Muscle layer of colon (tissue), 2 donors: ENCODE measurements at regions not wholly inside any gene's neighbourhood (a gene's known extent, or its start where the extent isn't known, plus 50 kb on each side); places are given as distances from the start of the nearest gene placed in this dataset.
"Not testable (repeated sequence)": the region's sequence is repeated elsewhere in the genome, so short reads cannot be mapped to it uniquely, and the experiment has no call there.

ENCODE experiments used
- H3K27ac ChIP-seq: one replicate; pipeline ENCODE4 v1.7.0; 2013; ENCODE audit warnings: low read depth, mild to moderate bottlenecking, low read length, moderate library complexity
- H3K27me3 ChIP-seq, 2 donors: one replicate each; pipeline ENCODE4 v1.7.0; 2013; ENCODE audit warnings: low read length in 2 of 2, mild to moderate bottlenecking in 2 of 2; ENCODE audit not compliant: insufficient read depth in 2 of 2, control insufficient read depth in 1 of 2
- H3K36me3 ChIP-seq: one replicate; pipeline ENCODE4 v1.7.0; 2013; ENCODE audit warnings: mild to moderate bottlenecking, low read length; ENCODE audit not compliant: insufficient read depth
- H3K4me1 ChIP-seq: one replicate; pipeline ENCODE4 v1.7.0; 2013; ENCODE audit warnings: mild to moderate bottlenecking, low read length; ENCODE audit not compliant: insufficient read depth
- H3K4me3 ChIP-seq, 2 donors: one replicate each; pipeline ENCODE4 v1.7.0; 2013; ENCODE audit warnings: low read length in 2 of 2, low read depth in 1 of 2, mild to moderate bottlenecking in 1 of 2, moderate library complexity in 1 of 2
- H3K9ac ChIP-seq: one replicate; pipeline ENCODE4 v1.7.0; 2013; ENCODE audit warnings: low read length
- H3K9me3 ChIP-seq: one replicate; pipeline ENCODE4 v1.7.0; 2013; ENCODE audit warnings: mild to moderate bottlenecking, low read length
- donor health status: abdominal sarcoma.
- donor health status: Adenocarcinoma of cecum.

- Histone ChIP-seq H3K4me1 (peaks cover 12% of the 10 kb centered on the region), H3K9ac (no peak overlapping the region), H3K4me3 (no peak overlapping the region), H3K27me3 (no peaks in the 10 kb centered on the region), H3K36me3 (no peaks in the 10 kb centered on the region), H3K27ac (no peak overlapping the region), H3K9me3 (no peaks in the 10 kb centered on the region)
Measured at GRCh38 chr5:60495644-60496520, 204.1 kb downstream of the DEPDC1B start.

GRCh38 chr5:60494635-60495034, 205.3 kb downstream of the DEPDC1B start:
- no peak overlapping the region for H3K27ac ChIP-seq
- no peaks in the 10 kb centered on the region for H3K9me3 ChIP-seq
- H3K36me3 ChIP-seq: no peaks in the 10 kb centered on the region
- no peak overlapping the region for H3K4me3 ChIP-seq
- no peak overlapping the region for H3K9ac ChIP-seq
- H3K4me1 ChIP-seq: peaks cover 16% of the 10 kb centered on the region
- no peaks in the 10 kb centered on the region for H3K27me3 ChIP-seq

- H3K36me3 ChIP-seq: no peaks in the 10 kb centered on the region
- peaks cover 16% of the 10 kb centered on the region for H3K4me1 ChIP-seq
- no peak overlapping the region for H3K9ac ChIP-seq
- H3K27ac ChIP-seq: no peak overlapping the region
- H3K9me3 ChIP-seq: no peaks in the 10 kb centered on the region
- H3K4me3 ChIP-seq: no peak overlapping the region
- H3K27me3 ChIP-seq: no peaks in the 10 kb centered on the region
Measured at GRCh38 chr5:60494144-60494543, 205.8 kb downstream of the DEPDC1B start.

- H3K36me3 ChIP-seq: no peaks in the 10 kb centered on the region
- H3K9me3 ChIP-seq: no peaks in the 10 kb centered on the region
- H3K4me3 ChIP-seq: no peak overlapping the region
- peaks cover 12% of the 10 kb centered on the region for H3K4me1 ChIP-seq
- no peak overlapping the region for H3K9ac ChIP-seq
- H3K27me3 ChIP-seq: no peaks in the 10 kb centered on the region
- no peak overlapping the region for H3K27ac ChIP-seq
Measured at GRCh38 chr5:60493372-60493771, 206.6 kb downstream of the DEPDC1B start.

GRCh38 chr5:60492958-60493357, 207.0 kb downstream of the DEPDC1B start:
- Histone ChIP-seq H3K4me1 (peaks cover 9% of the 10 kb centered on the region), H3K36me3 (no peaks in the 10 kb centered on the region), H3K27ac (no peak overlapping the region), H3K9me3 (no peaks in the 10 kb centered on the region), H3K9ac (no peak overlapping the region), H3K27me3 (no peaks in the 10 kb centered on the region), H3K4me3 (no peak overlapping the region)

- H3K9me3 ChIP-seq, H3K27ac ChIP-seq, H3K36me3 ChIP-seq, H3K27me3 ChIP-seq, H3K9ac ChIP-seq, H3K4me3 ChIP-seq: not testable (repeated sequence)
- peaks cover 11% of the 10 kb centered on the region for H3K4me1 ChIP-seq
Measured at GRCh38 chr5:60492358-60492757, 207.6 kb downstream of the DEPDC1B start.

- H3K36me3 ChIP-seq: no peaks in the 10 kb centered on the region
- H3K4me3 ChIP-seq: no peak overlapping the region
- peaks cover 16% of the 10 kb centered on the region for H3K4me1 ChIP-seq
- no peak overlapping the region for H3K27ac ChIP-seq
- no peak overlapping the region for H3K9ac ChIP-seq
- no peaks in the 10 kb centered on the region for H3K9me3 ChIP-seq
- H3K27me3 ChIP-seq: no peaks in the 10 kb centered on the region
Measured at GRCh38 chr5:60490597-60491166, 209.3 kb downstream of the DEPDC1B start.

GRCh38 chr5:60489856-60490255, 210.1 kb downstream of the DEPDC1B start:
- no peaks in the 10 kb centered on the region for H3K36me3 ChIP-seq
- no peak overlapping the region for H3K9ac ChIP-seq
- H3K27me3 ChIP-seq: no peaks in the 10 kb centered on the region
- H3K4me3 ChIP-seq: no peak overlapping the region
- H3K9me3 ChIP-seq: no peaks in the 10 kb centered on the region
- no peak overlapping the region for H3K27ac ChIP-seq
- peaks cover 16% of the 10 kb centered on the region for H3K4me1 ChIP-seq

GRCh38 chr5:60489377-60489776, 210.6 kb downstream of the DEPDC1B start:
- Histone ChIP-seq H3K9ac (no peak overlapping the region), H3K27ac (peak overlapping the region; percentile 6), H3K4me3 (no peak overlapping the region), H3K9me3 (no peaks in the 10 kb centered on the region), H3K36me3 (no peaks in the 10 kb centered on the region), H3K27me3 (no peaks in the 10 kb centered on the region), H3K4me1 (peaks cover 16% of the 10 kb centered on the region)

GRCh38 chr5:60488466-60489130, 211.4 kb downstream of the DEPDC1B start:
- H3K4me1 ChIP-seq: peaks cover 16% of the 10 kb centered on the region
- no peak overlapping the region for H3K27ac ChIP-seq
- H3K9ac ChIP-seq: no peak overlapping the region

GRCh38 chr5:60487885-60488442, 212.0 kb downstream of the DEPDC1B start:
- no peak overlapping the region for H3K9ac ChIP-seq
- no peaks in the 10 kb centered on the region for H3K9me3 ChIP-seq
- no peaks in the 10 kb centered on the region for H3K36me3 ChIP-seq
- H3K27me3 ChIP-seq: no peaks in the 10 kb centered on the region
- H3K4me1 ChIP-seq: peaks cover 16% of the 10 kb centered on the region
- H3K27ac ChIP-seq: peak overlapping the region; percentile 12
- H3K4me3 ChIP-seq: no peak overlapping the region

More at GRCh38 chr5:60488466-60489130, 211.4 kb downstream of the DEPDC1B start:
- Histone ChIP-seq H3K36me3 (no peaks in the 10 kb centered on the region), H3K27me3 (no peaks in the 10 kb centered on the region), H3K4me3 (no peak overlapping the region), H3K9me3 (no peaks in the 10 kb centered on the region)
